SK-N-SH (cell line): ENCODE measurements at regions not wholly inside any gene's neighbourhood (a gene's known extent, or its start where the extent isn't known, plus 50 kb on each side); places are given as distances from the start of the nearest gene placed in this dataset.

ENCODE experiments used
- CTCF ChIA-PET: fragments of 300-600, 350-600 bp; formaldehyde crosslinking; extraction: SDS; loops from one replicate; lab custom pipeline; 2021; lab: Yijun Ruan, JAX
- POLR2A ChIA-PET: fragments of 350-600 bp; sonication (Branson Sonifier 250); formaldehyde crosslinking; extraction: SDS; loops from one replicate; lab custom pipeline; 2020; ENCODE audit warnings: antibody characterized with exemption, inconsistent platforms; lab: Yijun Ruan, JAX
- DNase-seq: peaks from one replicate; pipeline ENCODE4 v3.0.0; 2012
- H2AFZ ChIP-seq: fragments of 200-600 bp; sonication (generic); 2 replicates; pipeline ENCODE4 v1.8.1; 2016; ENCODE audit warnings: antibody characterized with exemption, mild to moderate bottlenecking, low read depth
- H3F3A ChIP-seq: fragments of 200-600 bp; sonication (generic); replicated peaks from 2 replicates; pipeline ENCODE3; 2016; ENCODE audit warnings: antibody characterized with exemption, mild to moderate bottlenecking; ENCODE audit not compliant: insufficient read depth
- H3K27ac ChIP-seq, 2 experiments: fragments of 200-500 bp in 1 of 2; fragments of 200-600 bp in 1 of 2; sonication (Bioruptor generic) in 1 of 2; sonication (generic), shearing (Covaris generic) in 1 of 2; 2 replicates each; pipeline versions ENCODE4 v1.5.1 to v1.6.1; 2014 to 2016; ENCODE audit warnings: low read depth in 2 of 2, inconsistent platforms in 1 of 2, low read length in 1 of 2, mild to moderate bottlenecking in 1 of 2, mixed read lengths in 1 of 2
- H3K27me3 ChIP-seq: fragments of 200-600 bp; sonication (generic), shearing (Covaris generic); 2 replicates; pipeline ENCODE4 v1.6.1; 2016; ENCODE audit warnings: mixed run types; ENCODE audit not compliant: insufficient read depth
- H3K36me3 ChIP-seq, 2 experiments: fragments of 200-500 bp in 1 of 2; fragments of 200-600 bp in 1 of 2; sonication (Bioruptor generic) in 1 of 2; sonication (generic) in 1 of 2; replicated peaks in 1 of 2; 2 replicates each; pipeline versions ENCODE3 to v1.5.1; 2014 to 2016; ENCODE audit warnings: low read length in 1 of 2, mild to moderate bottlenecking in 1 of 2; ENCODE audit not compliant: insufficient read depth in 2 of 2, control insufficient read depth in 1 of 2
- H3K4me1 ChIP-seq, 2 experiments: fragments of 200-500 bp in 1 of 2; fragments of 200-600 bp in 1 of 2; sonication (Bioruptor generic) in 1 of 2; sonication (generic), shearing (Covaris generic) in 1 of 2; 2 replicates each; pipeline versions ENCODE4 v1.5.1 to v1.6.1; 2014 to 2016; ENCODE audit warnings: low read depth in 1 of 2, low read length in 1 of 2, mixed run types in 1 of 2; ENCODE audit not compliant: insufficient read depth in 2 of 2, control insufficient read depth in 1 of 2
- H3K4me2 ChIP-seq: fragments of 200-600 bp; sonication (generic), shearing (Covaris generic); 2 replicates; pipeline ENCODE4 v1.6.1; 2017; ENCODE audit warnings: mixed run types
- H3K4me3 ChIP-seq, 2 experiments: fragments of 200-500 bp in 1 of 2; fragments of 200-600 bp in 1 of 2; sonication (Bioruptor generic) in 1 of 2; sonication (generic), shearing (Covaris generic) in 1 of 2; 2 replicates each; pipeline versions ENCODE4 v1.5.1 to v1.8.1; 2014 to 2016; ENCODE audit warnings: low read depth in 2 of 2, inconsistent platforms in 1 of 2, low read length in 1 of 2, mild to moderate bottlenecking in 1 of 2, mixed read lengths in 1 of 2, moderate library complexity in 1 of 2
- H3K79me2 ChIP-seq: fragments of 200-600 bp; sonication (generic); 2 replicates; pipeline ENCODE4 v1.8.1; 2017; ENCODE audit warnings: mild to moderate bottlenecking; ENCODE audit not compliant: insufficient read depth
- H3K9ac ChIP-seq: fragments of 200-600 bp; sonication (generic); 2 replicates; pipeline ENCODE4 v1.6.1; 2017; ENCODE audit warnings: mixed run types
- H3K9me2 ChIP-seq: fragments of 200-600 bp; sonication (generic); 2 replicates; pipeline ENCODE4 v1.6.1; 2017; ENCODE audit warnings: mixed run types
- H3K9me3 ChIP-seq: fragments of 200-600 bp; sonication (generic); 2 replicates; pipeline ENCODE4 v1.6.1; 2017; ENCODE audit warnings: mixed run types, mild to moderate bottlenecking, moderate library complexity
- H4K20me1 ChIP-seq: fragments of 200-600 bp; sonication (generic); 2 replicates; pipeline ENCODE4 v1.6.1; 2017; ENCODE audit warnings: mild to moderate bottlenecking, mixed run types; ENCODE audit not compliant: insufficient read depth
- CTCF ChIP-seq: fragments of 200-600 bp; sonication (generic); IDR thresholded peaks from 2 replicates; pipeline ENCODE4 v1.6.1; 2017; ENCODE audit warnings: antibody characterized with exemption, mild to moderate bottlenecking, moderate library complexity
- FOXJ3 ChIP-seq: sonication (generic); formaldehyde crosslinking; IDR thresholded peaks from 2 replicates; pipeline ENCODE4 v1.5.1; 2020; ENCODE audit warnings: mild to moderate bottlenecking, missing genetic modification reagents
- GATA2 ChIP-seq: sonication (generic); formaldehyde crosslinking; IDR thresholded peaks from 2 replicates; pipeline ENCODE4 v1.5.0; 2020; ENCODE audit warnings: mild to moderate bottlenecking, missing genetic modification reagents
- IRF3 ChIP-seq: fragments of 150-350 bp; IDR thresholded peaks from 2 replicates; pipeline ENCODE4 v1.6.1; 2016; ENCODE audit warnings: mild to moderate bottlenecking, low read depth, low read length
- MEF2A ChIP-seq: IDR thresholded peaks from 2 replicates; pipeline ENCODE4 v1.4.0; 2012; ENCODE audit warnings: low read depth, borderline replicate concordance
- REST ChIP-seq: IDR thresholded peaks from 2 replicates; pipeline ENCODE4 v1.6.1; 2012; ENCODE audit warnings: mild to moderate bottlenecking, low read depth, low read length, moderate library complexity
- RFX5 ChIP-seq: IDR thresholded peaks from 2 replicates; pipeline ENCODE4 v1.6.1; 2012; ENCODE audit warnings: mild to moderate bottlenecking, improper control_type of control experiment, low read length
- SIN3A ChIP-seq: IDR thresholded peaks from 2 replicates; pipeline ENCODE4 v1.6.1; 2012; ENCODE audit warnings: low read depth, mild to moderate bottlenecking, low read length, moderate library complexity, borderline replicate concordance
- USF1 ChIP-seq: IDR thresholded peaks from 2 replicates; pipeline ENCODE4 v1.4.0; 2012; ENCODE audit warnings: low read depth, borderline replicate concordance
- ZBTB33 ChIP-seq: IDR thresholded peaks from 2 replicates; pipeline ENCODE4 v1.4.0; 2012; ENCODE audit warnings: low read depth, borderline replicate concordance
- WGBS: methylation state at CpG from one replicate; pipeline ENCODE4 v1.1.6; 2017; ENCODE audit warnings: low lambda C conversion rate; 5-methylcytosine and 5-hydroxymethylcytosine counted together

GRCh38 chr20:39270837-39271604, 308.9 kb downstream of the DHX35 start:
- Histone ChIP-seq H3F3A (no peaks in the 10 kb centered on the region), H3K4me1 (peaks cover 0 to 12% of the 10 kb centered on the region in 2 experiments; a peak in 1 of 4 replicates), H4K20me1 (no peaks in the 10 kb centered on the region), H3K4me3 (no peak overlapping the region), H2AFZ (no peak overlapping the region), H3K4me2 (no peak overlapping the region), H3K27ac (no peak overlapping the region), H3K36me3 (no peaks in the 10 kb centered on the region), H3K9me2 (no peaks in the 10 kb centered on the region), H3K9me3 (no peaks in the 10 kb centered on the region), H3K9ac (no peak overlapping the region), H3K79me2 (no peaks in the 10 kb centered on the region), H3K27me3 (no peaks in the 10 kb centered on the region)
- ChIA-PET CTCF (interaction anchor here (0.6 to 9.3 kb wide), 9 partner anchors 11 to 1697 kb away, joined by 3 to 119 read pairs (median 4); partner anchors contain the start of gene MAFB), POLR2A (interaction anchor here (0.8 kb wide), 1 partner anchor 276 kb away, joined by 3 read pairs; no protein-coding TSS in a partner anchor)
- DNase-seq = no peak
- no peak for TF ChIP-seq IRF3
- no peak for TF ChIP-seq SIN3A
- no peak for TF ChIP-seq ZBTB33
- no peak for TF ChIP-seq CTCF
- no peak for TF ChIP-seq USF1
- no peak for TF ChIP-seq GATA2 (CRISPR knock-in tag)
- no peak for TF ChIP-seq RFX5
- no peak for TF ChIP-seq REST
- TF ChIP-seq FOXJ3 (CRISPR knock-in tag) = no peak
- TF ChIP-seq MEF2A = no peak
- WGBS = 20% methylated on average over 9 of the region's 10 CpGs
